ENCODE measurements at regions not wholly inside any gene's neighbourhood (a gene's known extent, or its start where the extent isn't known, plus 50 kb on each side); places are given as distances from the start of the nearest gene placed in this dataset.

- no peak for FAIRE-seq
- no peak for DNase-seq (ENCODE audit: insufficient read length)
- TF ChIP-seq POLR2A (IDR thresholded peaks at IDR 0.05; ENCODE audit: low read depth, low read length) (no peak), POLR2AphosphoS5 (IDR thresholded peaks at IDR 0.05; ENCODE audit: low read depth, low read length) (no peak), TAF1 (IDR thresholded peaks at IDR 0.05; ENCODE audit: borderline replicate concordance, low read depth, low read length) (no peak)
These were observed 106.0 kb upstream of the SSTR1 start for GRCh38 chr14:38101679-38102078.

- no peak for FAIRE-seq
- TF ChIP-seq TAF1 (IDR thresholded peaks at IDR 0.05; ENCODE audit: borderline replicate concordance, low read depth, low read length), result no peak
- TF ChIP-seq POLR2AphosphoS5 (IDR thresholded peaks at IDR 0.05; ENCODE audit: low read depth, low read length), result no peak
- TF ChIP-seq POLR2A (IDR thresholded peaks at IDR 0.05; ENCODE audit: low read depth, low read length), result no peak
- DNase-seq (ENCODE audit: insufficient read length), result no peak
These were observed 104.0 kb upstream of the SSTR1 start for GRCh38 chr14:38103542-38104225.

- TF ChIP-seq TAF1 (IDR thresholded peaks at IDR 0.05; ENCODE audit: borderline replicate concordance, low read depth, low read length), result no peak
- no peak for TF ChIP-seq POLR2AphosphoS5 (IDR thresholded peaks at IDR 0.05; ENCODE audit: low read depth, low read length)
- TF ChIP-seq POLR2A (IDR thresholded peaks at IDR 0.05; ENCODE audit: low read depth, low read length), result no peak
- no peak for FAIRE-seq
- DNase-seq (ENCODE audit: insufficient read length), result no peak
These were observed 102.5 kb upstream of the SSTR1 start for GRCh38 chr14:38105106-38105702.

GRCh38 chr14:38107216-38107631 lies 100.5 kb upstream of the SSTR1 start:
- no peak for DNase-seq (ENCODE audit: insufficient read length)
- no peak for FAIRE-seq
- TF ChIP-seq POLR2AphosphoS5 (IDR thresholded peaks at IDR 0.05; ENCODE audit: low read depth, low read length), result no peak
- TF ChIP-seq TAF1 (IDR thresholded peaks at IDR 0.05; ENCODE audit: borderline replicate concordance, low read depth, low read length), result no peak
- TF ChIP-seq POLR2A (IDR thresholded peaks at IDR 0.05; ENCODE audit: low read depth, low read length), result no peak

- no peak for TF ChIP-seq TAF1 (IDR thresholded peaks at IDR 0.05; ENCODE audit: borderline replicate concordance, low read depth, low read length)
- no peak for TF ChIP-seq POLR2A (IDR thresholded peaks at IDR 0.05; ENCODE audit: low read depth, low read length)
- no peak for TF ChIP-seq POLR2AphosphoS5 (IDR thresholded peaks at IDR 0.05; ENCODE audit: low read depth, low read length)
- DNase-seq (ENCODE audit: insufficient read length) (no peak), FAIRE-seq (no peak)
These were observed 99.0 kb upstream of the SSTR1 start for GRCh38 chr14:38108681-38109080.

GRCh38 chr14:38110258-38110657 lies 97.4 kb upstream of the SSTR1 start:
- DNase-seq (ENCODE audit: insufficient read length) (no peak), FAIRE-seq (no peak)
- no peak for TF ChIP-seq POLR2AphosphoS5 (IDR thresholded peaks at IDR 0.05; ENCODE audit: low read depth, low read length)
- no peak for TF ChIP-seq POLR2A (IDR thresholded peaks at IDR 0.05; ENCODE audit: low read depth, low read length)

GRCh38 chr14:38111046-38111445 lies 96.7 kb upstream of the SSTR1 start:
- FAIRE-seq (no peak), DNase-seq (ENCODE audit: insufficient read length) (no peak)
- no peak for TF ChIP-seq POLR2AphosphoS5 (IDR thresholded peaks at IDR 0.05; ENCODE audit: low read depth, low read length)
- TF ChIP-seq TAF1 (IDR thresholded peaks at IDR 0.05; ENCODE audit: borderline replicate concordance, low read depth, low read length), result no peak
- TF ChIP-seq POLR2A (IDR thresholded peaks at IDR 0.05; ENCODE audit: low read depth, low read length), result no peak

- FAIRE-seq, result no peak
- TF ChIP-seq TAF1 (IDR thresholded peaks at IDR 0.05; ENCODE audit: borderline replicate concordance, low read depth, low read length) (no peak), POLR2A (IDR thresholded peaks at IDR 0.05; ENCODE audit: low read depth, low read length) (no peak), POLR2AphosphoS5 (IDR thresholded peaks at IDR 0.05; ENCODE audit: low read depth, low read length) (no peak)
These were observed 94.2 kb upstream of the SSTR1 start for GRCh38 chr14:38113546-38113945.

GRCh38 chr14:38116895-38117294 lies 90.8 kb upstream of the SSTR1 start:
- FAIRE-seq (no peak), DNase-seq (ENCODE audit: insufficient read length) (no peak)

More at GRCh38 chr14:38113546-38113945, 94.2 kb upstream of the SSTR1 start:
- no peak for DNase-seq (ENCODE audit: insufficient read length)

GRCh38 chr14:38120109-38120508 lies 87.6 kb upstream of the SSTR1 start:
- DNase-seq (ENCODE audit: insufficient read length), result no peak
- FAIRE-seq, result no peak
- TF ChIP-seq POLR2A (IDR thresholded peaks at IDR 0.05; ENCODE audit: low read depth, low read length), result no peak
- TF ChIP-seq TAF1 (IDR thresholded peaks at IDR 0.05; ENCODE audit: borderline replicate concordance, low read depth, low read length), result no peak
- no peak for TF ChIP-seq POLR2AphosphoS5 (IDR thresholded peaks at IDR 0.05; ENCODE audit: low read depth, low read length)

More at GRCh38 chr14:38116895-38117294, 90.8 kb upstream of the SSTR1 start:
- TF ChIP-seq TAF1 (IDR thresholded peaks at IDR 0.05; ENCODE audit: borderline replicate concordance, low read depth, low read length) (no peak), POLR2A (IDR thresholded peaks at IDR 0.05; ENCODE audit: low read depth, low read length) (no peak), POLR2AphosphoS5 (IDR thresholded peaks at IDR 0.05; ENCODE audit: low read depth, low read length) (no peak)

GRCh38 chr14:38121320-38122020 lies 86.2 kb upstream of the SSTR1 start:
- no peak for FAIRE-seq
- TF ChIP-seq POLR2A (IDR thresholded peaks at IDR 0.05; ENCODE audit: low read depth, low read length), result no peak
- TF ChIP-seq POLR2AphosphoS5 (IDR thresholded peaks at IDR 0.05; ENCODE audit: low read depth, low read length), result no peak
- TF ChIP-seq TAF1 (IDR thresholded peaks at IDR 0.05; ENCODE audit: borderline replicate concordance, low read depth, low read length), result no peak
- DNase-seq (ENCODE audit: insufficient read length), result no peak
